ENCODE measurements at regions not wholly inside any gene's neighbourhood (a gene's known extent, or its start where the extent isn't known, plus 50 kb on each side); places are given as distances from the start of the nearest gene placed in this dataset.

GRCh38 chr1:233485385-233485784 lies 128.5 kb upstream of the KCNK1 start:
- Mint-ChIP-seq H3K27ac (no peak overlapping the region), H3K36me3 (no peaks in the 10 kb centered on the region), H3K4me3 (no peak overlapping the region), H3K9me3 (peaks cover 8% of the 10 kb centered on the region), H3K4me1 (ENCODE audit: unreplicated experiment) (no peaks in the 10 kb centered on the region), H3K27me3 (peaks cover 14% of the 10 kb centered on the region)
- no peak for DNase-seq (ENCODE audit: extremely low spot score, unreplicated experiment)
- no peak for TF ChIP-seq CTCF (conservative IDR thresholded peaks at IDR 0.05)

GRCh38 chr1:233485809-233486398 lies 128.0 kb upstream of the KCNK1 start:
- Mint-ChIP-seq H3K4me1 (ENCODE audit: unreplicated experiment) (no peaks in the 10 kb centered on the region), H3K9me3 (peaks cover 8% of the 10 kb centered on the region)
- no peak for TF ChIP-seq CTCF (conservative IDR thresholded peaks at IDR 0.05)

GRCh38 chr1:233487408-233487807 lies 126.5 kb upstream of the KCNK1 start:
- no peaks in the 10 kb centered on the region for H3K36me3 Mint-ChIP-seq
- TF ChIP-seq CTCF (conservative IDR thresholded peaks at IDR 0.05): no peak
- no peak for DNase-seq (ENCODE audit: extremely low spot score, unreplicated experiment)
- H3K4me1 Mint-ChIP-seq (ENCODE audit: unreplicated experiment): no peaks in the 10 kb centered on the region
- peaks cover 8% of the 10 kb centered on the region for H3K9me3 Mint-ChIP-seq
- peaks cover 11% of the 10 kb centered on the region for H3K27me3 Mint-ChIP-seq
- H3K4me3 Mint-ChIP-seq: no peak overlapping the region
- H3K27ac Mint-ChIP-seq: no peak overlapping the region

More at GRCh38 chr1:233485809-233486398, 128.0 kb upstream of the KCNK1 start:
- Mint-ChIP-seq H3K27ac (no peak overlapping the region), H3K36me3 (no peaks in the 10 kb centered on the region), H3K4me3 (no peak overlapping the region), H3K27me3 (peaks cover 11% of the 10 kb centered on the region)
- no peak for DNase-seq (ENCODE audit: extremely low spot score, unreplicated experiment)

GRCh38 chr1:233489411-233489810 lies 124.5 kb upstream of the KCNK1 start:
- Mint-ChIP-seq H3K4me1 (ENCODE audit: unreplicated experiment) (no peaks in the 10 kb centered on the region), H3K36me3 (no peaks in the 10 kb centered on the region), H3K27me3 (peaks cover 8% of the 10 kb centered on the region), H3K9me3 (peaks cover 8% of the 10 kb centered on the region), H3K27ac (no peak overlapping the region), H3K4me3 (no peak overlapping the region)
- TF ChIP-seq CTCF (conservative IDR thresholded peaks at IDR 0.05): no peak
- DNase-seq (ENCODE audit: extremely low spot score, unreplicated experiment): no peak

GRCh38 chr1:233490488-233490887 lies 123.4 kb upstream of the KCNK1 start:
- Mint-ChIP-seq H3K27ac (no peak overlapping the region), H3K36me3 (no peaks in the 10 kb centered on the region), H3K4me1 (ENCODE audit: unreplicated experiment) (no peaks in the 10 kb centered on the region), H3K27me3 (peaks cover 8% of the 10 kb centered on the region), H3K4me3 (no peak overlapping the region), H3K9me3 (peaks cover 8% of the 10 kb centered on the region)
- TF ChIP-seq CTCF (conservative IDR thresholded peaks at IDR 0.05): no peak
- no peak for DNase-seq (ENCODE audit: extremely low spot score, unreplicated experiment)
